HG03196 (cell line): ENCODE measurements at regions not wholly inside any gene's neighbourhood (a gene's known extent, or its start where the extent isn't known, plus 50 kb on each side); places are given as distances from the start of the nearest gene placed in this dataset.
"Not testable (repeated sequence)": the region's sequence is repeated elsewhere in the genome, so short reads cannot be mapped to it uniquely, and the experiment has no call there.

Experiments
- ATAC-seq: cut with Tn5 transposase; IDR thresholded peaks from one replicate; pipeline ENCODE4 v1.9.1; 2021; ENCODE audit not compliant: unreplicated experiment

DNA sequence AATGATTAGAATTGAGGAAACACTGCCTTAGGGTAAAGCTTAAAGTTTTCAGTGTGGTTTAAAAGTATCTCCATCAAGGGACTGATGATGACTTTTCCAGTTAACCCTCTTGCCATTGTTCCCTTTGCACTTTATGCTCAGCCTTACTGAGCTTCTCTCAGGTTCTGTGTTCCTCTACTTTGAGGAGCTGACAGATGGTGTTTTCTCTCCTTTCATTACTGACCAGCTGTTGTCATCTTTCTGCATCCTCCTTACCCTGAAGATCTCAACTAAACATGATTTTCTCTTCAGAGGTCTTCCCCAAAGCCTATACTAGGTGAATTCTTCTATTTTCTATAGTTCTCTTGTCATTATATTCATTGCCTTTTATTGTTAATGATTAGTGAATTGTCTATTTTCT lies 475.6 kb upstream of the SYNCRIP start:
- no peak for ATAC-seq

DNA sequence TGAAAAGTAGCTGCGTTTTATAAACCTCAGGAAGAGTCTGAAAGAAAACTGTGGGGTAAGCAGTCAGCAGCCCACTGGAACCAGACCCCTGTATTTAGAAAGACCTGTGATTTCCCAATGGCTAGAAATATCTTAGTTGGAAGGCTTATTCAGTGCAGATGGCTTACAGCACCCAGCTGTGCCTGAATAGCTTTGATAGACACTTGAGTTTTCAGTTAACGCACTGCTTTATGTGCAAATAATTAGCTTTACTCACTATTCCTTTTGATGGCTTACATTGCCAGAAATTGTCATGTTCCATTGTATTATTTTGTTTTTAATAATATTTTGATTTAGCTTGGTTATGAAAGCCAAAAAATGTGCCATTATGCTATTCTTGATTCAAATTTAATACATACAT lies 465.3 kb upstream of the SYNCRIP start:
- ATAC-seq: no peak

DNA sequence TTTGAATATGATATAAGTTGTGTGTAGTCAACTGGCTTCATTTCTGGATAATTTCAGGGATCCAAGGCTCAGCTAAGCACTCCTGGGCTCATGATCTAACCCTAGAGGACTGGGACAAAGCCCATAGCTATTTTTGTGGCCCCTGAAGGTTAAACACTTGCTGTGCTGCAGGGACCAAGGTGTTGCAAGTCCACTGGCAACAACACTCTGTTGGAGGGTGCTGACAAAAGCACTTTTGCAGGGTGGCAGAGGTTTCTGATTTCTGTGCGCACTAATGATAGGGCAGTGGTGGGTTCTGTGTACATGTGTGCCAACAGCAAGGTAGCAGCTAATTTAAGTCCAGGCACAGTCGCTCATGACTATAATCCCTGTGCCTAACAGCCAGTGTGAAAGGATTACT lies 445.3 kb upstream of the SYNCRIP start:
- no peak for ATAC-seq

DNA sequence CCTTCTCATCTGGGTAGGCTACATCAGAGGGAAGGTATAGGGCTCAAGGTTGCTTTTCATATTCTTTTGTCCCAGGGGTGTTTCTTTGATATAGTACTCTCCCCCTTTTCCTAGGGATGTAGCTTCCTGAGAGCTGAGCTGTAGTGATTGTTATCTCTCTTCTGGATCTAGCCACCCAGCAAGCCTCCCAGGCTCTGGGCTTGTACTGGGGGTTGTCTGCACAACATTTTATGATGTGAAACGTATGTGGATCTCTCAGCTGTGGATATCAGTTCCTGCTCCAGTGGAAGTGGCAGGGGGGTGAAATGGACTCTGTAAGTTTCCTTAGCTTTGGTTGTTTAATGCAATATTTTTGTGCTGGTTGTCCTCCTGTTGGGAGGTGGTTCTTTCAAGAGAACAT lies 437.3 kb upstream of the SYNCRIP start:
- ATAC-seq: no peak

DNA sequence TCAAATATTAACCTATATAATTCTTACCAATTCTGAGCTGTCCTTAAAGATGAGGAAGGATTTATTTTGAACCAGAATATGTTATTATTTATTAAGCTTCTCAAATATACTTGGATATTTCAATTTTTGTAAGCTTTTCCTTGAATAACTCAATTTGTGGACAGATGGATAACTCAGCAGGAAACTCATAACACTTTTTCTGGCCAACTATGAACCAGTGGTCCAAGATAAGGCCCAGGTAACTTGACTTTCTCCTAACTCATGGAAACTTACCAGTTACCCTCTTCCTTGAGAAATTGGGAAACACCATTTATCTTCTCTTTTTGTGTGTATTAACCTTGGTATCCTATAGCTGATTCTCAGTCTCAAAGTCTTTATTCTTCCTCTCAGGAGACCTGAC lies 427.5 kb upstream of the SYNCRIP start:
- no peak for ATAC-seq

DNA sequence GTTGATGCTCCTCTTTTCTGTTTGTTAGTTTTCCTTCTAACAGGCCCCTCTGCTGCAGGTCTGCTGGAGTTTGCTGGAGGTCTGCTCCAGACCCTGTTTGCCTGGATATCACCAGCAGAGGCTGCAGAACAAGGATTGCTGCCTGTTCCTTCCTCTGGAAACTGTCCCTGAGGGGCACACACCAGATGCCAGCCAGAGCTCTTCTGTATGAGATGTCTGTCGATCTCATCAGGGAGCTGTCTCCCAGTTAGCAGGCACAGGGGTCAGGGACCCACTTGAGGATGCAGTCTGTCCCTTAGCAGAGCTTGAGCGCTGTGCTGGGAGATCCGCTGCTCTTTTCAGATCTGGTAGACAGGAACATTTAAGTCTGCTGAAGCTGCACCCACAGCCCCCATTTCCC lies 422.3 kb upstream of the SYNCRIP start:
- not testable (repeated sequence) for ATAC-seq

DNA sequence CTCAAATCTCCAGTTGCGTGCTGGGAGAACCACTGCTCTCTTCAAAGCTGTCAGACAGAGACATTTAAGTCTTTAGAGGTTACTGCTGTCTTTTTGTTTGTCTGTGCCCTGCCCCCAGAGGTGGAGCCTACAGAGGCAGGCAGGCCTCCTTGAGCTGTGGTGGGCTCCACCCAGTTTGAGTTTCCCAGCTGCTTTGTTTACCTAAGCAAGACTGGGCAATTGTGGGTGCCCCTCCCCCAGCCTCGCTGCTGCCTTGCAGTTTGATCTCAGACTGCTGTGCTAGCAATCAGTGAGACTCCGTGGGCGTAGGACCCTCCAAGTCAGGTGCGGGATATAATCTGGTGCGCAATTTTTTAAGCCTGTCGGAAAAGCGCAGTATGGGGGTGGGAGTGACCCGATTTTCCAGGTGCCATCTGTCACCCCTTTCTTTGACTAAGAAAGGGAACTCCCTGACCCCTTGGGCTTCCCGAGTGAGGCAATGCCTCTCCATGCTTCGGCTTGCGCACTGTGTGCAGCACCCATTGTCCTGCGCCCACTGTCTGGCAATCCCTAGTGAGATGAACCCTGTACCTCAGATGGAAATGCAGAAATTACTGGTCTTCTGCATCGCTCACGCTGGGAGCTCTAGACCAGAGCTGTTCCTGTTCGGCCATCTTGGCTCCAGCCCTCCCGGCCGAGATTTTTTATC lies 414.8 kb upstream of the SYNCRIP start:
- not testable (repeated sequence) for ATAC-seq

DNA sequence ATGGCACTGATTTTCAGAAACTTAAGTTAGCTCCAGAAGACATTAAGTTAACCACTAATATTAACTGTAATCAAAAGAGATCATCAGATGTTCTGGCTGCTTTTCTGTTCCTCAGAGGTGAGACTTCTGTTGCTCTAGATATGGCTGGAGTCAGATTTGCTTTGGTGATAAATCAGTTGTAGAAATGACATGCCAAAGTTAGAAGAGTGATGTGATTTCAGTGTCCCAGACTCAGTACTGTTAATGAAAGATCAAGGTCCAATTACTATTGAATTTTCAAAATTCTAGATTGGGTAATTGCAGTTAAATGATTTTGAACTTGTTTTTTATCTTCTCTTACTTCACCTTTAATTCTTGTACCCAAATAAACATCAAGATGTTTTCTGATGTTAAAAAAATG lies 402.4 kb upstream of the SYNCRIP start:
- no peak for ATAC-seq

DNA sequence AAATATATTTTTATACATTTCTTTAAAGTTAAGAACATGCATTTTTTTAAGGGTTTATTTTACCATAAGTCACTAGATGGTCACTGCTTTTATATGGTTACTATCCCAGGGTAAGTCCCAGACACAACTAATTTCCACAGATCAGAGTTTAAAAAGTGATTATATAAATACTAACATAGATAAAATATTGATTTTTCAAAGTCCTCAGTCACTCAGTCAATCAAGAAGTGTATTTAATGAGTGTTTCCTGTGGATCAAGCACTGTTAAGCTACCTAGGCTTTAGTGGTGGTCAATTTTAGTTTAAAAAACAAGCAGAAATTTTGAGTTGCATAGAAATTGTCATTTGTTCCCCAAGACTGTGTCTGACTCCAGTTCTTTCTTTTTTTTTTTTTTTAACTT lies 399.5 kb upstream of the SYNCRIP start:
- ATAC-seq: no peak

DNA sequence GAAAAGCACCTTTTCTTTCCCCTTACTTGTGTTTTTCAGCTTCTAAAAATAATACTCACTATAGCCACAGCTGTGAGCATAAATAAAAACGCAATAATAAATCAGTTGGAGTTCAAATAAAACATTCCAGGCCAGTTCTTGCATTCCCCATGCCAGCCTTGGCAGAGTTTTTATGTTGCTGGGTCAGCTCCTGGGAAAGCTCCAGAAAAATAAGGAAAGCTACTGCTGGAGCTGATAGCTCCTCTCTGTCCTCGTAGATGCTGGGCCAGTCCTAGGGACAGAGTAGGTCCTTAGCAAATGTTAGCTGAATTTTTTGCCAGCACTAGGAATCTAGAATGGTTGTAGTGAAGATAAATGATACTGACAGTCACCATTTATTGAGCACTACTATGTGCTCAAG lies 389.0 kb upstream of the SYNCRIP start:
- no peak for ATAC-seq

DNA sequence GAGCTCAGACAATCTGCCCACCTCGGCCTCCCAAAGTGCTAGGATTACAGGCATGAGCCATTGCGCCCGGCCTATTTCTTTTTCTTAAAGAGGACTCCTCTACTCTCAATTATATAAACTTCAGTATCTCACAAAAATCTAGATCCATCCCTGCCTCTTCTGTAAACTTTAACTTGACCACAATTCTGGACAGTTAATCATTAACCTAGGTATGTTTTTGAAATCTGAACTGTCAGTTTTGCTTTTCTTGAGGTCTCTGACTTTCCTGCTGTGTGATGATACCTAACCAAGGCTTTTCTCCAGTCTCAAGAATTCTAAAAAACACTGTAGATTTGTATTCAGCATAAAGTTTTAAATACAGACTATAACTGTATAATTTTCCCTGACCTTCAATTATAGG lies 388.2 kb upstream of the SYNCRIP start:
- no peak for ATAC-seq

DNA sequence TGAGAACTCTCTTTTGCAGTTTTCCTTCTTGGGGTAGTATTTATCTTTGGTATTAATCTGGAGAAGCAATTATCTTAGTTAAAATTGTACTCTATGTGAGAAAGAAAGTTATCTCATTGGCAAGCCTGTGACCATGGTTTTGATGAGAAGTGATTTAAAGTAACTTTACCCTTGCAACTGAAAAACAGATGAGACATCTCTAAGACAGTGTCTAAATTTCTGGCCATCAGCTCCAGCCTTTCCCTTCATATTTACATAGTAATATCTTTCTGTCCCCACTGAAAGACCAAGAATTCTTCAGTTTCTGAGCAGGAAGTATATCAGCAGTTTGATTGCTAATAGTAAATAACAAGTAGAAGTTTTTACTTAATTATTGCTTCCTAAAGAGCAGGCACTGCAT lies 386.1 kb upstream of the SYNCRIP start:
- no peak for ATAC-seq

DNA sequence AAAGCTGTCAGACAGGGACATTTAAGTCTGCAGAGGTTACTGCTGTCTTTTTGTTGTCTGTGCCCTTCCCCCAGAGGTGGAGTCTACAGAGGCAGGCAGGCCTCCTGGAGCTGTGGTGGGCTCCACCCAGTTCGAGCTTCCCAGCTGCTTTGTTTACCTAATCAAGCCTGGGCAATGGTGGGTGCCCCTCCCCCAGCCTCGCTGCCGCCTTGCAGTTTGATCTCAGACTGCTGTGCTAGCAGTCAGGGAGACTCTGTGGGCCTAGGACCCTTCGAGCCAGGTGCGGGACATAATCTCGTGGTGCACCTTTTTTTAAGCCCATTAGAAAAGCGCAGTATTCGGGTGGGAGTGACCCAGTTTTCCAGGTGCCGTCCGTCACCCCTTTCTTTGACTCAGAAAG lies 384.2 kb upstream of the SYNCRIP start:
- ATAC-seq: not testable (repeated sequence)

DNA sequence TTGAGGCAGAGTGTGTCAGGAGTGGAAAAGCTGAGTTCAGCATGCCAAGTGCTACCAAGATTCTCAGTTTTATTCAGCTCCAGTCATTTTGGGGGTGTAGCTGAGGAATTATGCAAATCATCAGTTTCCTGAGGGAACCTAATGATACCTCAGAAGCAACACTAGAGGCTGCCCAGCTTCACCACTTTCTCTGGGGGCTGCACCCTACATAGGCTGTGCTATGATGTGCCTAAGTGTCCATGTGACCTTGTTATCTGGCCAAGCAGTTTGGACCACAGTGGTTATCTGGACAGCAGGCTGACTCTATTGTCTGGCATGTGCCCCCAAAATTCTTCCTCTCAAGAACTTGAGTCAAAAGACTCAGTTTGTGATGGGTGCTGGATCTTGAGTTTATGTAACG lies 374.6 kb upstream of the SYNCRIP start:
- peak; percentile 82 for ATAC-seq

DNA sequence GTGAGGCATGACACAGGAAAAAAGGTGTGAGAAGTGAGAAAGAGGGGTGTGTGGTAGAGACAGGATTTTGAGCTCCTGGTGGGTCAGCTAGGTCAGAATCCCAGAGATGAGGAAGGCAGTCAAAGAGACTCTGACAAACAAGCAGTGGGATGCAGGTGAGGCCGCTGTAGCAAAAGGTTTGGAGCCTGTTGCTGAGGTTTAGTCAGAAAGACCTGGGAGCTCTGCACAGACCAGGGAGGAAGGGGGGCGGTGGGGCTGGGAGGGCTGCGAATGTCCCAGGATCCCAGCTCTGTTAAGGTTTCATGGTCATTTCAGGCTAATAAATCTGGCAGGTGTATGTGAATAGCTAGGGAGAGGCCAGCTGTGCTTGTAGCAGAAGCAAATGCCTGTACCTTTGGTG lies 373.9 kb upstream of the SYNCRIP start:
- no peak for ATAC-seq

DNA sequence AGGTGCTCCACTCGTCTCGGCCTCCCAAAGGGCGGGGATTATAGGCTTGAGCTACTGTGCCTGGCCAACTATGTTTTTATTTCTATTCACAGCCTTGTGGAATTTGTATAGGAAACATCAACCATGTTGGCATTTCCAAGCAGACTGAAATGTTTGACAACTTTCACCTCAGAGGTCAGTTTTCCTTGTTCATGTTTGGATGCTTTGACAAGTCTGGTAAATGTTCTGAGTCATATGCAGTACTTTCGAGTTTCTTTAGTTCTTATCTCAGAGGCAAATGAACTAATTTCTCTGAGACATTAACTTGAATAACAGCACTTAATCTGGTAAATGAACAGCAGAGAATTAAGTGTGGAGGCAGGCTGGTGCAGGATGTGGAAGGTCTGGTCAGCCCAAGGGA lies 373.4 kb upstream of the SYNCRIP start:
- ATAC-seq: peak; percentile 39

DNA sequence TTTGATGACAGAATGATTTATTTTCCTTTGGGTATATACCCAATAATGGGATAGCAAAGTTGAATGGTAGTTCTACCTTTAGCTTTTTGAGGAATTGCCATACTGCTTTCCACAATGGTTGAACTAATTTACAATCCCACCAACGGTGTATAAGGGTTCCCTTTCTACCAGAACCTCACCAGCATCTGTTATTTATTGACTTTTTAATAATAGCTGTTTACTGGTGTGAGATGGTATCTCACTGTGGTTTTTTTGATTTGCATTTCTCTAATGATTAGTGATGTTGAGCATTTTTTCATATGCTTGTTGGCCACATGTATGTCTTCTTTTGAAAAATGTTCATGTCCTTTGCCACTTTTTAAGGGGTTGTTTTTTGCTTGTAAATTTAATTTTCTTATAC lies 370.3 kb upstream of the SYNCRIP start:
- peak; percentile 41 for ATAC-seq

DNA sequence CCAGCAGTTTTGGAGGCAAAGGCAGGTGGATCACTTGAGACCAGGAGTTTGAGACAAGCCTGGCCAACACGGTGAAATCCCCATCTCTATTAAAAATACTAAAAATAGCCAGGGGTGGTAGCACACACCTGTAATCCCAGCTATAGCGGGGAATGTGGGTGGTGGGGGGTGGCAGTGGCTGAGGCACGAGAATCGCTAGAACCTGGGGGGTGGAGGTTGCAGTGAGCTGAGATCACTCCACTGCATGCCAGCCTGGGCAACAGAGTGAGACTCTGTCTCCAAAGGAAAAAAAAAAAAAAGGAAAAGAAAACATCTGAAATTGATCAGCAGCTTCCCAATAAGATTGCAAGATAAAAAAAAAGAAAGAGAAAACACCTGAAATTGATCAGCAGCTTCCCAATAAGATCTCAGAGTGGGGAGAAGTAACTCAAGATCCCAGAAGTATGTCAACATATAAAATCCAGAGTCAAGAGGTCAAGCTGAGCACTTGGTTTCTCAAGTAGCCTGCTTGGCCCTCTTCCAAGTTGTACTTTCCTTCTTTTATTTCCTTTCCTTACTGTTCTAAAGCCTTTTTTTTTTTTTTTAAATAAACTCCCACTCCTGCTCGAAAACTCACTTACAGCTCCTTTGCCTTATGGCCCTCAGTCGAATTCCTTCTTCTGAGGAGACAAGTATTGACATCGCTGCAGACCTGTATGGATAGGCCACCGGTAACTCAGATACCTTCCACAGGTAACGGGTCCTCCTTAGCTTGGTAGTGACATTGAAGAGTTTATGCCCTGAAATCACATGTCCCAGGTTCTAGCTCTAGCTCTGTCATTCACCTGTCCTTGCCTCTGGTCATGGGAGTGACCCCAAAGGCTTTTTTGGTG lies 368.5 kb upstream of the SYNCRIP start:
- ATAC-seq: no peak

DNA sequence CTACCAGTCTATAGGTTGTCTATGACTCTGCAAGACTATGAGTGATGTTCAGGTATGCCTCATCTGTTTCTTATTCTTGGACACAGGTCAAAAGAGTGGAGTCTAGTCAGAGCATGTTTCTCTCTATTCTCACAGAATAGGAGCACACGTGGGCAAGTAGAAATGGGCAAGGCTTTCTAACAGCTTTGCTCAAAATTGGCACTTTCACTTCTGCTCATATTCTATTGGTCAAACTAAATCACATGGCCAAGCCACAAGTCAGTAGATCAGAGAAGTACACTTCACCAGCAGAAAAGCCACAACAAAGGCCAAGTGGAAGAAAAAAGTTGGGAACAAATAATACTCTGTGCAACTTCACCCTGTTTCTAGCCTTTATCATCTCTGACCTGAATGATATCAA lies 354.5 kb upstream of the SYNCRIP start:
- ATAC-seq: no peak

DNA sequence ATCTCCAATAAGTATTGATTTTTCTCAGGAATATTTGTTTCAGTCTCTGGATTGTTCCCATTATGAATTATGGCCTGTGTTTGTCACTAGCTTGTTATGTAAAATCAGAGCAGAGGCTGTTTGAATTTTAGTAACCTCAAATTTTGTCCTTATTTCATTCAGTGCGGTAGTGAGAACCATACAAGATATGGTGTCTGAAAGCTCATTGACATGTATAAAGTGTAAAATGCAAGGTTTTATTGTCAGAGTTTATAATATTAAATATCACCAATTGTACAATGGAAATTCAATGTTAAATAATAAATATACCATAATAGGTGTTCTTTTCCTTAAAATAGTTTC lies 353.3 kb upstream of the SYNCRIP start:
- no peak for ATAC-seq

DNA sequence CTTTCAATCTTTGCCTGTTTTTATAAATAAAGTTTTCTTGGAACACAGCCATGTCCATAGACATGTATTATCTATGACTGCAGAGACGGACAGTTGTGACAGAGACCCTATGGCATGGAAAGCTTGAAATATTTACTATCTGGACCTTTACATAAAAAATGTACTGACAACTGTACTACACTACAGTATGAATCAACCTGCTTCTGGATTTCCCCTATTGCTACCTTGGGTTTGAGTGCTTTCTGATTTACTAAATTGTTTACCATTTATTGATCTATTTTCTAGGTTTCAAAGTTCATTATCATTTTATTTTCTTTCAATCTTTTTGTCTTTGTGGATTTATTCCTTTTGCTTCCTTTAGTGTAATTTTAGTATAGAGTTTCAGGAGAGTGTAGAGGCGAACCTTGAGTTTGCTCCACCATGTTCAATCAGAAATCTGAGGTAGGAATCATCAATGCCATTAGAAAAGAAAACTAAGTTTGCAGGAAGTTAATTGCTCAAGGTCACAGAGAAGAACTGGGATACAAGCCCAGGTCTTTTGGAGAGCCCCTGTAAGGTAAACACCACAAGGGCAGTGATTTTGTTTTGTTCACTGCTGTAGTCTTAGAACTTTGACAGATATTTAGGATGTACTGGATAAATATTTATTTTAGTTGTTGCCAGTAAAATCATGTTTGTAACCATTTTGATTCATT lies 352.8 kb upstream of the SYNCRIP start:
- ATAC-seq: no peak

DNA sequence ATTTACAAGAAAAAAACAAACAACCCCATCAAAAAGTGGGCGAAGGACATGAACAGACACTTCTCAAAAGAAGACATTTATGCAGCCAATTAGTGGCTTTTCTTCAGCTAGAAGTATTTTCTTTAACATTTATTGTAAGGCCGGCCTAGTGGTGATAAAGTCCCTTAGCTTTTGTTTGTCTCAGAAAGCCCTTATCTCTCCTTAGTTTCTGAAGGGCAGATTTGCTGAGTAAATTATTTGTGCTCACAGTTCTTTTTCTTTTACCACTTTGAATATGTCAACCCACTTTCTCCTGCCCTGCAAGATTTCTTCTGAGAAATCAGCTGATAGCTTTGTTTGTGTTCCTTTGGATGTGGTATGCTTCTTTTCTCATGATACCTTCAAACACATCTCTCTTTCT lies 344.0 kb upstream of the SYNCRIP start:
- no peak for ATAC-seq
